IPS DF 6.9 (cell line): ENCODE measurements at regions not wholly inside any gene's neighbourhood (a gene's known extent, or its start where the extent isn't known, plus 50 kb on each side); places are given as distances from the start of the nearest gene placed in this dataset.

ENCODE experiments used
- DNase-seq: peaks from one replicate; pipeline ENCODE4 v3.0.0-alpha.2; 2013; ENCODE audit warnings: low read depth, low spot score
- H3K27ac ChIP-seq: one replicate; pipeline ENCODE4 v1.5.1; 2013; ENCODE audit warnings: low read length, control low read depth
- H3K27me3 ChIP-seq: 2 replicates; pipeline ENCODE4 v1.6.1; 2013; ENCODE audit warnings: mild to moderate bottlenecking, low read length; ENCODE audit not compliant: control insufficient read depth, insufficient read depth
- H3K36me3 ChIP-seq: 2 replicates; pipeline ENCODE4 v1.6.1; 2013; ENCODE audit warnings: low read length; ENCODE audit not compliant: control insufficient read depth, insufficient read depth
- H3K4me1 ChIP-seq: 2 replicates; pipeline ENCODE4 v1.6.1; 2013; ENCODE audit warnings: low read length; ENCODE audit not compliant: control insufficient read depth, insufficient read depth
- H3K4me3 ChIP-seq: 2 replicates; pipeline ENCODE4 v1.5.1; 2013; ENCODE audit warnings: mild to moderate bottlenecking, low read length
- H3K9me3 ChIP-seq: 2 replicates; pipeline ENCODE4 v1.6.1; 2013; ENCODE audit warnings: low read length, inconsistent platforms; ENCODE audit not compliant: control insufficient read depth, insufficient read depth
- WGBS: extraction: QIAGEN DNeasy Blood & Tissue Kit; methylation state at CpG from one replicate; pipeline ENCODE4 v1.1.7; 2013; ENCODE audit warnings: mixed read lengths, missing lambda C conversion rate; ENCODE audit not compliant: insufficient read length, insufficient coverage; 5-methylcytosine and 5-hydroxymethylcytosine counted together

DNA sequence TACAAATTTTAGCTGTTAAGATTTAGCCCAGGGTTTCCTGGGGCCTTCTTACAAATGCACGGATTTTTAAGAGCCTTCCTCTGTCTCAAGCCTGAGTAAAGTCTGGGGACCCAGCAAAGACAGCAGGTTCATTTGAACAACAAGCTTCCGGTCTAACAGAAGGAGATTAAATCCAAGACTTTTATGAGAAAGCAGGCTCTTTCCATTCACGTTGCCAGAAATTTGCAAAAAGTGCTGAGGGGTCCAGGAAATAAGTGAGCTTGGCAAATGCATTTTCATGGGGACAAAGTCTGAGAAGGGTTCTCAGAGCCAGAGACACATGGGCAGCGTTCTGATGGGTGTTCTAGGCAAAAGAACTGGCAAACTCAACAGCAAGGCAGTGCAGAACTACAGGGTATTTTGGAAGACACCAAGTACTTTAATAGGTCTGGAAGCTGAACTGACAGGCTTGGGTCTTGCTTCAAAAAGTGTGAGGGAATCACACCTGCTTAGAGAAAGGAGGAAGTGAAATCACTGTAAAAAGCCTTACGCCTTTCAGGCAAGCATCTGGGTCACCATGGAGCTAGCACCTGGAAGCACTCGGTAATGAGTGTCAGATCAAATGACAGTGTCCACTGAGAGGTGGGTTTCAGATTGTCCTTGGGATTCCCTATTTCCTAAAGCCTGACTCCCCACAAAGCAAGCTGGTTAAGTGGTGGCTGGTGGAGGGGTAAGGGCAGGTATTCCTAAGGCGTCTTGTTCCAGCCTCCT, 115.8 kb upstream of the ARHGEF3 start:
- DNase-seq: no peak
- no peak overlapping the region for H3K27ac ChIP-seq
- no CpG with 5 or more reads among the region's 7 CpGs for WGBS
- no peak overlapping the region for H3K4me3 ChIP-seq
- no peaks in the 10 kb centered on the region for H3K9me3 ChIP-seq
- H3K27me3 ChIP-seq: no peaks in the 10 kb centered on the region
- H3K4me1 ChIP-seq: no peaks in the 10 kb centered on the region
- no peaks in the 10 kb centered on the region for H3K36me3 ChIP-seq

DNA sequence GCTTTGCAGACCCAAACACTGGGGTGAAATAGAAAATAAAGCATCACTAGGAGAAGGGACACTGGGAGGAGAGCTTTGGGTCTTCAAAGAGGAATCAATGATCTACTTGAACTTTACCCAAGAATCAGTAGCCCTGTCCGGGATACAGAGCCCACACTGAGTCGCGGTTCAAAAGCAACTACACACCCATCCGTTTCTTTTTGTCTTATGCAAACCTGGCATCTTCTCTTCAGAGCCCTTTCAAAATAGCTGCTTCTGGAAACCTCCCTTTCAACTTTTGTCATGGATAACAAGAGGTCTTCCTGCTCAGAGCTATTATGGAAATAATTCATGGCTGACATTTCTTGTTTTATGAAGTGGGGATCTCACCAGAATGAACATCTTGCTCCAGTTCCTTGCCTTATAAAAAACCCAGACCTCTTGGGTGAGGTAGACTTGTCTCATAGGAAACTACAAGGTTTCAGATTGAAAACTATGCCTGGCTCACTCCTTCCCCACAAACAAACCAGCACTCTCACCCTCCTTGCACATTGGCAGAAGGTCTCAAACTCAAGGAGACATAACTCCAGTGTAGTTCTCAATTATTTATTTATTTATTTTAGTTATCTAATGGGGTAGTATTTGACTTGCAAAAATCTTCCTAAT, 115.1 kb upstream of the ARHGEF3 start:
- Histone ChIP-seq H3K27ac (no peak overlapping the region), H3K4me3 (no peak overlapping the region), H3K27me3 (no peaks in the 10 kb centered on the region), H3K36me3 (no peaks in the 10 kb centered on the region), H3K4me1 (no peaks in the 10 kb centered on the region), H3K9me3 (no peaks in the 10 kb centered on the region; the same call in 1 of the 2 replicates)
- DNase-seq: no peak
- no CpG with 5 or more reads among the region's 4 CpGs for WGBS

DNA sequence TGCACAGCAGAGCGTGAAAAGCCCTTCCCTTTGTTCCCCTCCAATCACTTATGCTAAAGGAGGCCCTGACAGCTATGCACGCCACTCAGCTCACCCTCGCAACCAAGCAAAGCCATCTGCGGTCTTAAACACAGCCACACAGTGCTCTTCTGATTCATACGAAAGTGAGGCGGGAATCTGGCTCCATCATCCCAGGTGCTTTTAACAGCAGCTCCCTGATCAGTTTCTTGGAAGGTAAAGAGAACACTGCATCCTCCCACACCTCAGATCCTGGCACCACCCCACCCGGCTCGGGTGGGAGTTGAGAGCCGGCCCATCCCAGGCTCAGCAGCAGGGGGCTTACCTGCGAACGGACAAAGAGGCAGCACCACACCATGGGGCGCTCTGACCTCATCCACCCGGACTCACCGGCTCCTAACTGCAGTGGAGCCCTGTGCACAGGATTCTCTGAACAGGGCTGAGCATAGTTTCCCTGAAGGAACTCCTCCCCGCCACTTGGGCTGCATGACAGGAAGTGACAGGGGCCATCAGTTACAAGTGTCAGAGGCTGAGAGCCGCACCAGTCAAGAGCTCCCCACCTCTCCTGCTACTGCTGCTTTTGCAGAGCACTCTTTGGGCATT, 114.3 kb upstream of the ARHGEF3 start:
- Histone ChIP-seq H3K36me3 (no peaks in the 10 kb centered on the region), H3K27ac (no peak overlapping the region), H3K27me3 (no peaks in the 10 kb centered on the region), H3K4me3 (no peak overlapping the region), H3K4me1 (no peaks in the 10 kb centered on the region), H3K9me3 (no peaks in the 10 kb centered on the region; the same call in 1 of the 2 replicates)
- DNase-seq: no peak
- WGBS: no CpG with 5 or more reads among the region's 16 CpGs

DNA sequence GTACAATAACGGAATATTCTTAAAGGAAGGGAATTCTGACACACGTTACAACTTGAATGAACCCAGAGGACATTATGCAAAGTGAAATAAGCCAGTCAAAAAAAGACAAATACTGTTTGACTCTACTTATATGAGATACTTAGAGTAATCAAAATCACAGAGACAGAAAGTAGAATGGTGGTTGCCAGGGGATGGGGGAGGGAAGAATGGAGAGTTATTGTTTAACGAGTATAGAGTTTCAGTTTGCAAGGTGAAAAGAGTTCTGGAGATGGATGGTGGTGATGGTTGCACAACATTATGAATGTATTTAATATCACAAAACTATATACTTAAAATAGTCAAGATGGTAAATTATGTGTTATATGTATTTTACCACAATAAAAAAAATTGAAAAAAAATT, 112.9 kb upstream of the ARHGEF3 start:
- H3K27me3 ChIP-seq: no peaks in the 10 kb centered on the region
- DNase-seq: no peak
- H3K27ac ChIP-seq: no peak overlapping the region
- WGBS: no CpG with 5 or more reads among the region's 3 CpGs
- no peak overlapping the region for H3K4me3 ChIP-seq
- no peaks in the 10 kb centered on the region for H3K4me1 ChIP-seq
- H3K9me3 ChIP-seq: no peaks in the 10 kb centered on the region; the same call in 1 of the 2 replicates
- H3K36me3 ChIP-seq: no peaks in the 10 kb centered on the region

DNA sequence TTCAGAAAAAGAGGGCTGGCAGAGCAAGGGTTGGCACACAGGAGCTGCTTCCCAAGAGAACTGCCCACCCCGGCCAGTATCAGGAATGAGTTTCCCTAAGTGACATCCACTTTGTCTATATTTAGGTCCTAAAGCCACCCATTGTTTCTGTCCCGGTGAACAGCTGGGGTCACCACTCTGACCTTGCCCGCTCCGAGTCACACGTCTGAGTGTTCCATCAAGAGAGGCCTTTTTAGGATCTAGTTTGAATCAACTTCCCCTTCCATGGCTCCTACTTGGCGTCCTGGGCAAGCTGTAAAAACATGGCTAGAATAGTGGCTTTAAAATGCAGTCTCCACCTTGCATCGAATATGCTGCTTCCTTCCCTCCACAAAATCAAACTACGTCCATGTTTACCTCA, 109.6 kb upstream of the ARHGEF3 start:
- WGBS: no CpG with 5 or more reads among the region's 8 CpGs
- Histone ChIP-seq H3K4me1 (no peaks in the 10 kb centered on the region), H3K36me3 (no peaks in the 10 kb centered on the region), H3K27me3 (no peaks in the 10 kb centered on the region), H3K4me3 (no peak overlapping the region), H3K9me3 (no peaks in the 10 kb centered on the region; the same call in 1 of the 2 replicates), H3K27ac (no peak overlapping the region)
- DNase-seq: no peak

DNA sequence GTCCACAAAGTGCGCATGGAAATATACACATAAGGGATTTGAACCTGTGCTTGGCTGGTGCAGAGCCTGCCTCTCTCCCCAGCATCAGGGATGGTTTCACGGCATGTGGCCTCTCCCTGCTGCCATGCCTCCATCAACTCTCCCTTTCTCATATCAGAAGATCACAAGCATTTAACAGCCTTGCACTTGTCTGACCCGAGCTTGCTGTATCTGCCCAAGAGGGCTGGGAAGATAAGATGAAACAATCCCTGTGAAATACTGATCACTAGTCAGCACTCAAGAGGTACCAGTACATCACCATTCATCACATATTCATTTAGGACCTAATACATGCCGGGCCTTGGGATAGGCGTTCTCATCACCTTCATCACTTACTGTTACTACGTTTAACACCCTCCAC, 107.6 kb upstream of the ARHGEF3 start:
- Histone ChIP-seq H3K4me1 (no peaks in the 10 kb centered on the region), H3K27ac (no peak overlapping the region), H3K36me3 (no peaks in the 10 kb centered on the region), H3K27me3 (no peaks in the 10 kb centered on the region), H3K9me3 (no peaks in the 10 kb centered on the region; the same call in 1 of the 2 replicates), H3K4me3 (no peak overlapping the region)
- no peak for DNase-seq
- no CpG with 5 or more reads among the region's 6 CpGs for WGBS

DNA sequence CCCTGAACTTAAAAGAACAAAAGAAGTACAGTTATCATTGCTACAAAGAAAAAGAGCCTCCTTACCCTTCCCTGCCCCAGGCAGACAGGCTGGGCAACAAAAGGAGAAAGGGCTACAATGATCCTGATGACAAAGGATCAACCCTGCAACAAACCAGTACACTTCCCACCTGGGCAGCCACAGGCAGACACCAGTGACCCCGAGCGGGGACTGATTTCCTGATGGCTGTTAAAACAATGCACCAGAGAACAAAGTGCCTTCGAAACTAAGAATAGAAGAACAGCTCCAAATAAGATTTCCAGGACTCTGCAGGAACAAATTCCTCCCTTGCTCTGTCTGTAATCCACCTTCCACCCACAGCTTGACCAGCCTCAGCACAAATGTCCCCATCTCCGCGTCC, 106.3 kb upstream of the ARHGEF3 start:
- no peak for DNase-seq
- WGBS: no CpG with 5 or more reads among the region's 5 CpGs
- Histone ChIP-seq H3K27ac (no peak overlapping the region), H3K36me3 (no peaks in the 10 kb centered on the region), H3K27me3 (no peaks in the 10 kb centered on the region), H3K4me3 (no peak overlapping the region), H3K4me1 (no peaks in the 10 kb centered on the region), H3K9me3 (no peaks in the 10 kb centered on the region; the same call in 1 of the 2 replicates)

DNA sequence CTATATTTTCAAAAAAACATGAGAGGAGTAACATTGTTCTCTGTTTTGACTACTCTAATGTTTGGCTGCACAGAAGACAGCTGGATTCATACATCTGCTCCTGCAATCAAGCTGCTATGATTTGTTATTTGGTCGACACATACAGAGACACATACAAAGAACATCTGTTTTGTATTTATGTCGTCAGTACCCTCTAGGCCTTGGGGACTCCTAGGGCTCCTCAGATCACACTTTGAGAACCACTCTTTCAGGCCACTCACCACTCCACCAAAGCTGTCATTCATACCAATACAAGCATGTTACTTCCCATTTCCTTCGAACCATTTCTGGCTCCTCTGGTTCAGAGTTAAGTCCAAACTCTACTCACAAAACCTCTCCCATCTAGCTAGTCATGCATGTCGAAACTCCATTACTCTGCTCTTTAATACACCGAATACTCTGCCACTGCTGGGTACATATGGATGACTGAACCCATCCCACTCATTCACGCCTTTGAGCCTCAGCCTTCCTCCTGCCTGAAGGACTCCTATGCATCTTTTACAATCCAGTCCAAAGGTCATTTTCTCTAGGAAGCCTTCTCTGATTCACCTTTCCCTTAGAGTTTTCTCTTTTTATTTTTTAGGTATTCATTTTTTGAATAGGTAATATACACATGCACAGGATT, 102.9 kb upstream of the ARHGEF3 start:
- no peak for DNase-seq
- H3K27ac ChIP-seq: no peak overlapping the region
- H3K9me3 ChIP-seq: no peaks in the 10 kb centered on the region
- no peaks in the 10 kb centered on the region for H3K4me1 ChIP-seq
- no peaks in the 10 kb centered on the region for H3K36me3 ChIP-seq
- no CpG with 5 or more reads among the region's 6 CpGs for WGBS
- no peak overlapping the region for H3K4me3 ChIP-seq
- H3K27me3 ChIP-seq: no peaks in the 10 kb centered on the region

DNA sequence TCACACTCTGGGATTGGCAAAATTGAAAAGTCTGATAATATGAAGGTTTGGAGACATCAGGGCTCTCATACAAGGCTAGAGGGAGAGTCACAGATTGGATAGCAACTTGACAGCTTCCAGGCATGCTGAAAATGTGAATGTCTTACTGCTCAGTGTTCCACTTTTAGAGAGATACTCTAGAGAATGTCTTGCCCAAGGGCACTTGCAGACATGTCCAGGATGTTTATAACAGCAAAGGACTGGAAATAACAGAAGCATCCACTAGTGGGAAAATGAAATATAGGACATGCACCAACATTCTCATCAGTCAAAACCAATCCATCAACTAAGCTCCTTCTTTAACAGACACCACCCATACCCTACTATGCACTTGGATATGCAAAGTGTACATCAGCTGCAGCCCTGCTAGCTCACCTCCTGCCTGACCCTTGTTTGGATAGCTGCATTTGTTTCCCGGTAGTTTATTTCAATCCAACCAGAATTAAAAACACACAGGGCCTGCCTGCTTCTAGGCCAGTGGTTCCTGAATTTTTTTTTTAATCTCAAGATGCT, 101.6 kb upstream of the ARHGEF3 start:
- no peak overlapping the region for H3K27ac ChIP-seq
- H3K27me3 ChIP-seq: no peaks in the 10 kb centered on the region
- no peaks in the 10 kb centered on the region for H3K9me3 ChIP-seq
- no CpG with 5 or more reads among the region's 1 CpG for WGBS
- no peaks in the 10 kb centered on the region for H3K36me3 ChIP-seq
- no peak for DNase-seq
- no peak overlapping the region for H3K4me3 ChIP-seq
- H3K4me1 ChIP-seq: no peaks in the 10 kb centered on the region

DNA sequence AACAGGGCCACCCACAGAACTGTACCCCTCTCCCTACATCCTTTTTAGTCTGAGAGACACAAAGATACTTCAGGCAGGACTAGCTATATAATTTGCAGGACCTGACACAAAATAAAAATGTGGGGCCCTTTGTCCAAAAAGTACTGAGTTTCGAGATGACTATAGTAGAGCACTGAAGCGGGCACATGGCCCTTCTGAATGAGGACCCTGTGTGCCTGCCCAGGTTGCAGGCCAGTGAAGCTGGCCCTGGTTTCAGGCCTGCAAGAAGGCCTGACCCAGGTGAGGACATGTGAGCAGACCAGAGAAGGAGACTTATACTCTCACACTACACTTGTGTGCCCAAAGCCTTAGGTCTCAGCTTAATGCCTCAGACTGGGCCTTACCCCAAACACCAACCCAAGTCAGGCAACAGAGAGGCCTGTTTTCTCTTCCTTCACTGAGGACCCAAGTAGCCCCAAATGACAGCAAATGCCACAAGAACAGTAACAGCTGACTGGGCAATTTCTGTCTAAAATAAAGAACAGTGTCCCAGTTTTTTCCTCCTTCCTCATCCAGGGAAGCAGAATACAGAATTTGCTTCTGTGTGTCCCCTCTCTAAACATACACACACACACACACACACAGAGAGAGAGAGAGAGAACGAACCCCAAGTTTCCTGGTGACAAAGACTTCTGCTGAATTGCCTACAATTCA, 100.9 kb upstream of the ARHGEF3 start:
- Histone ChIP-seq H3K27ac (no peak overlapping the region), H3K36me3 (no peaks in the 10 kb centered on the region), H3K27me3 (no peaks in the 10 kb centered on the region), H3K4me1 (no peaks in the 10 kb centered on the region), H3K9me3 (no peaks in the 10 kb centered on the region), H3K4me3 (no peak overlapping the region)
- no CpG with 5 or more reads among the region's 3 CpGs for WGBS
- no peak for DNase-seq
